ENCODE measurements at regions not wholly inside any gene's neighbourhood (a gene's known extent, or its start where the extent isn't known, plus 50 kb on each side); places are given as distances from the start of the nearest gene placed in this dataset.
"Not testable (repeated sequence)": the region's sequence is repeated elsewhere in the genome, so short reads cannot be mapped to it uniquely, and the experiment has no call there.

DNA sequence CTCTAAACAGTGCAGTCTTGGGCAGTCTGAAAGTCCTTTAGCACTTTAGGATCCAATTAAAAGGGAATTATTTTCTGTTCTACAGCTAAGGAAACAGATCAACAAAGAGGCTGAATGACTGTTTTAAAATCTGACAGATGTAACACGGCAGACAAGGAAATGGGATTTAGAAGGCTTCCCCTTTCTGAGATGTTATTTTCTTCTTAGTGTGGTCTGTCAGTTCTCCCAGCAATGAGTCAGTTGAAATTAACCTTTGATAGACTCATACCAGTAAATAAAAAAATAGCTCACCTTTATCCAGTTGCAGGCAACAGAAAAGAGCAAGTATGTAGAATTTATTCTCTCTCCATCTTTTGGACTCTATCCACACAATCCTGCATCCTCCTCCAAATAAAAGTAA, 98.1 kb downstream of the NEDD1 start:
- DNase-seq (ENCODE audit: low spot score), result no peak

DNA sequence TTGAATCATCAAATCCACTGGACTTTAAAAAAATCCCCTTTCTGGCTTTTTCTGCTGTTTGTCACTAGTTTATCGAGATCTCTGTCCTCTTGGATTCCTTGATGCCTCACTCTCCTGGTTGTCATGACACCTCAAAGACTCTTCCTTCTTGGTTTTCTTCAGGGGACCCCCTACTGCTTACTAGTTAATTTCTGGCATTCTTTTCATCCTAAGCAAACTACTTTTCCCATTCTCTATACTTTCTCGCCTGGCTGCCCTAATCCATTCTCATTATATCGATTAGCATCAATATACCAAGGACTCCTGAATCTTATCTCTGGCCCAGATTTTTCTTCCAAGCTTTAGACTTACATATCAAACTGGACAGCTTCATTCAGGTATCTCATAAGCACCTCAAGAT, 98.6 kb downstream of the NEDD1 start:
- DNase-seq (ENCODE audit: low spot score), result no peak

DNA sequence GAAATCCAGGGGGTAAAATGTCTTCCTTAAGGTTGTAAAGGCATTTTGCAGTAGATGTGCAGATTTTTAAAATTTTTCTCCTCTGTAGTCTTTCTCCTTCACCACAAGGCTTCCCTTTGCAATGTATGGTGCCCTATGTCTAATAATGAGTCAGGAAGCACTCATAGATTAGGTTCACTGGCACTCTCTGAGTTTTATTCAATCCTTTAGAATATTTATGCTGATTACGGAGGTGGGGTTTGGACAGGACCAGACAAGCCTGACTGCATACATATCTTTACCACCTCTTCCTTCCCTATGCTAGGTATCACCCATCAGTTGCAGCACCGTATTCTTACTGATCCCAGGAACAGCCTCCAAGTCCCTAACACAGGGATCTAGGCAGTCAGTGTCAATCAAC, 99.5 kb downstream of the NEDD1 start:
- no peak for DNase-seq (ENCODE audit: low spot score)

DNA sequence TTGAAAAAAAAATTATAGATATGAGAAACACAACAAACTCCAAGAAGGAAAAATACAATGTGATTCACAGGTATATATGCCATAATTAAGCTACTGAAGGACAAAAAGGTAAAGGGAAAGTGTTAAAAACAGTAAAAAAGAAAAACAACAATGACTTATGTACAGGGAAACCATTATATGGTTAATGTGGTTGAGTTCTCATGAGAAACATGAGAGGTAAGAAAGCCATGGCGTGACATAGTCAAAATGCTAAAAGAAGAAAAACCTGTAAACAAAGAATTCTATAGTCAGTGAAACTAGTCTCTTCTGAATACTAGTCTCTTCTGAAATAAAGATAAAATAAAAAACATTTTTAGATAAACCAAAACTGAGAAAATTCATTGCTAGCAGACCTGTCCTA, 109.1 kb downstream of the NEDD1 start:
- DNase-seq (ENCODE audit: low spot score), result no peak

DNA sequence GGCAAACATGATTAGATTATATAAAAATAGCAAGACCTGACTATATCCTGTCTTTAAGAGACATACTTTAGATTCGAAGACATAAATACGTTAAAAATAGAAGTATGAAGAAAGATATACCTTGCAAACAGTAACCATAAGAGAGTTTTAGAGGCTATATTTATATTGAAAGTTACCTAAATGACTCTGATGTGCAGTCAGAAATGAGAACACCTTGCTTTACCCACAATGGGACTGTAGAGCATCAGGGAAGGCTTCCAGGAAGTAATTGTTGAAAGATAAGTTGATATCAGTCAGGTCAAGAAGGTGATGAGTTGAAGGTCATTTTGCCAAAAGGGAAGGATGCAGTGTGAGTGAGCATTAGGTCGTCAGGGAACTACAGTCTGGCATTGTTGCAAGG, 110.2 kb downstream of the NEDD1 start:
- DNase-seq (ENCODE audit: low spot score), result no peak

DNA sequence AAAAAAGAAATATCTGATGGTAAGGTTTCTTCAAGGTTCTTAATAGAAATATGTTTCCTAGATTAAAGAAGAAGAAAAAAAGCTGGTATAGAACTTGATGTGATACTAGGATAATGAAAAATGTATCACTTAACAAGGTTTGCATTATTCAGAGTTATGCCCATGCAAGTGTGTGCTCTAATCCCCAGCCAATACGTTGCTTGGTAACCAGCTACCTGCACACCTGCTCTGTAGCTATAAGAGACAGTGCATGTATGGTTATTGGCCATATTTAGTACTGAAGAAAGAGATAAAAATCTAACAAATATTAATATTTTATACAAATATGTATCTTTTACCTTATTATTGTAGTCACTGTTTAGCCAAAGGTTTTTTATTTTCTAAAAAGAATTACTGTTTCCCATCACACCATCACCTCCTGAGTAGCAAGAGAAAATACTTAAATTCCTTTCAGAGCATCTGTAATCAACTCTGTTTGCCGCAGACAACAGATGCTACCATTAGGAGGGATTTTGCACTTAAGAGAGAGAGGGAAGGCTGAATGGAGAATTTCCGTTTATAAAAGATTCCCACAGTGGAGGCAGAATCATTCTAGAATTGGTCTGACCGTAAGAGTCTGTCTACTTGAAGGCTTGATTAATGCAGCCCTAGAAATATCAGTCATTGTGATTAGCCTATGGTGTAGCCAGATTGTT, 115.6 kb downstream of the NEDD1 start:
- no peak for DNase-seq (ENCODE audit: low spot score)

DNA sequence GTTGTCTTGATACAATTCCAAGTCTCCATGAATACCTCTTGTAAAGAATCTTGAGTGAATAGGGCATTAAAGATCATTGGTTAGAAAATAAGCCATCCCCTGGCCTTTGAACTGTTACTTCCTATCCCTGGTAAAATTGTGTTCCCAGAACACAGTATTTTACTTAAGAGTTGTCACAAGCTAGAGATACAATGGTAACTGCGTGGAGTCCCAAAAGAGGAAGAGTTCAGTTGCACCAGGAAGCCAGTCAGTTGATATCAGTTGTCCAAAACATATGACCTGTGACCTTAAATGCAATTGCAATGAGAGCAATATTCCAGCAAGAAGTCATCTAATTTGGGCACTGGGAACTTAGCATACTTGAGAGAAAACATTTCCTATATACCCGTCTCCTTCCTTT, 117.3 kb downstream of the NEDD1 start:
- no peak for DNase-seq (ENCODE audit: low spot score)

DNA sequence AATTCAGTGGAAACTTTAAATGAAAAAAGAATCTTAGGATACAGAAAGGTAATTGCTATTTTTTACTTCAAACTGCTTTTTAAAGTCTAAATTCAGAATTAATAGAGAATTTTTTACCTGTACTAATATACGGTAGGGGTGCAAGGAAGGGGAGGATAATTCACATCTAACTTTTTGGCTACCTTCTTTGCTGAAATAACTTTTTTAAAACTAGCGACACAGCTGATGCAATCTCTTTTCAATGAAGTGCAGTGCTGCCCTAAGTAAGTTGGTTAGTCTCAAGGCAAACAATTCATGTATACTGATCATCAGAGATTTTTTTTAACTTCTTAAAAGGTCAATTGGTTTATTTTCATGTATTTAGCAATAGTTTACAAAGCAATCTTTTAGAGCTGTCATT, 119.8 kb downstream of the NEDD1 start:
- no peak for DNase-seq (ENCODE audit: low spot score)

DNA sequence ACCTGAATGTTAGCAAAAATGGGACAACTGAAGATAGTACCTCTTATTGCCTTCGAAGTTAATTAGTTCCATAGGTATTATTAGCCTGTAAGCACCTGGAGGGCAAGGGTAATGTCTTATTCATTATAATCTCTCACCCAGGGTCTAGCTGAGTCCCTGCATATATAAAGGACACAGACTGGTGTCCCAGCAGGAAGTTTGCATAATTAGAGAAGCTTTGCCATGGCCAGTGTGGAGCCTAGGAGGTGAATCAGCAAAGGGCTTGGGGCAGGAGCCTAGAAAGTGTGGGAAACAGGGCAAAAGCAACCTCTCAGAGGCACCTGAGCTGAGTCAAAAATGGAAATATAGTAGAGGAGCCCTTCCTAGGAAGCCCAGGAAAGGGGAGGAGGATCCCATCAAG, 120.4 kb downstream of the NEDD1 start:
- DNase-seq (ENCODE audit: low spot score), result no peak

DNA sequence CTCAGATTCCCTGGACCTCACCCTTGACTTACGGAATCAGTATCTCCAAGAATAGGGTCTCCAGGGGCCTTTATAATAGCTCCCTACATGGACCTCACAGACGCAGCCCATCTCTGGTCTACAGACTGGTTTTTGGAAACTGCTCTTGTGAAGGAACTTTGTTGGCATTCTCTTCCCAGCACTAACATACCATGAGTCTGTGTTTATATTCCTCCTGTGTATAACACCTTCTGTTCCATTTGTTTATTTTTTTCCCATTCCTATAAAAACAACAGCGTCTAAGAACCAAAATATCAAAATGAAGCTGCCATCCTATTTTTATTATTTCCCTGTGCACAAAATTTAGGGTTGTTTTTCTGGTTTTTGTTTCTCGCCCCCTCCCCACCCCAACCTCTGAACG, 131.1 kb downstream of the NEDD1 start:
- no peak for DNase-seq (ENCODE audit: low spot score)

DNA sequence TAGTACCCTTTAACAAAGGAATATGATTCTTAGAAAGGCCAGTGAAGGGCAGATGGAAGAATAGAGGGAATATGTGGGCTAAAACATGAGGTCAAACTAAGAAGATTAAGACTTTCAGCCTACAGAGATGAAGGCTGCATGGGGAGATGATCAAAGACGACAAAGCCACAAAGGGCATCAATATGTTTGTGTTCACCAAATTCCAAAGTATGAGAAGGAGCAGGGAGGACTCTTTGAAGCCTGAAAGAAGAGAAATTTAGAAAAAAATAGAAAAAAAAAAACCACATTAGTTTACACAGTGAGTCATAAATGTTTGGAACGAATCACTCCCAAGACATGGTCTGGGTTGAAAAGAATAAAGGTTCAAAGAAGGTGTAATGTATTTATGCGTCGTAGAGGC, 131.8 kb downstream of the NEDD1 start:
- DNase-seq (ENCODE audit: low spot score), result no peak

DNA sequence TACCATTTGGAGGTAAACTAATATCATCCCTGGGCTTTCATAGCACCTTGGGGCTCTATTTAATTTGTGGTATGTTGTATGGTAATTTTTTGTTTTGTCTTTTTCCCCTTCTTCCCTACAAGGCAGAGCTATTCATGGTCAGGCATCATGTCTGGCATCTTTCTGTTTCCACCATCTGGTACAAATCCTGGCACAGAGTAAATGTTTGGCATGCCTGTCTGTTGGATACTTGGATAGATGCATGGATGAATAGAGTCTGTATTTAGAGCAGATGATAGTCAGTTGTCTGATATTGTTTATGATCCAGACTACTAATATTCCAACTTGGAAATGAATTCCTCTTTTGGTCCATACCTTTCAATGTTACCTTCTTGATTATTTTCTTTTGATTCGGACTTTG, 139.8 kb downstream of the NEDD1 start:
- no peak for DNase-seq (ENCODE audit: low spot score)

DNA sequence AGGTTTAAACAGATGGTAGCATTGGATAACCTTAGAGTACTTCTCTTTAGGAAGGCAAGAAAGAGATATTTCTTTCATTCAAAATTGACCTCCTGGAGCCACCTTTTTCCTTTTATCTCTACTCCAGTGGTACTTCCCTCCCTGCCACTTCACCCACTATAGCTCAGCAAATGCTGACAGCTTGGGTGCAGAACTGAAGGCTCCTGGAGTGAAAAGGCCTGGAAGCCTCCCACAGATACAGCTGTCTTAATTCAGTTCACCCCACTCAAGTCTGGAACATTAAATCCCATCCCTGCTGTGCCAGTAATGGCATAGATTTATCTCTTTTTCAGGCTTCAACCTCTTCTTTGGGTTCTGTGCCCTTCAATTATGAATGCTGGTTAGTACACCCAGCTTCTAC, 140.3 kb downstream of the NEDD1 start:
- no peak for DNase-seq (ENCODE audit: low spot score)

DNA sequence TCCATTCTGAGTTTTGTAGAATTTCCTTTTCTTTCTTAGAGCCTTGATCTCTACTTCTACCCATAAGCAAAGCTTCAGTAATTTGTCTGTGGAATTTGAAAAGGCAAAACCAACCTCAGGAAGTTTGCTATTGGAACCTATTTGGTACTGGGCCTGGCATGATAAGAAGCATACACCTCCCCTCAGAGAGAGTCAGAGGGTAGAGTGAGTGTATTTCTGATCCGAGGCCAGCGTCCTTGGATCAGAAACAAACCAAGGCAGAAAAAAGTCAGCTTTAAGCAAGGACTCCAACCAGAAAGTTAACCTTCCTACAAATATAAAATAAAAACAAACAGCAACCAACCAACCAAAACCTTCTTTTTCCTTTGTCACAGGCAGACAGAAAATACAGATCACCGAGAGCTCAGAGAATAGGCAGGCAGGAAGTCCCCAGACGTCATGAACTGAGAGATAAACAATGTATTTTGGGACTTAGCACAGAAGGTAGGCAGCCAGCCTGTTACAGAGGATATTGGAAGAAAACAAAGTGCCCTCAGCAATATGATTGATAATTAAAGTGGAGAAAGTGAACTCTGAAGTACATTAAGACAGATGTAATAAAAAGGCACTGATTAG, 141.5 kb downstream of the NEDD1 start:
- DNase-seq (ENCODE audit: low spot score), result no peak

DNA sequence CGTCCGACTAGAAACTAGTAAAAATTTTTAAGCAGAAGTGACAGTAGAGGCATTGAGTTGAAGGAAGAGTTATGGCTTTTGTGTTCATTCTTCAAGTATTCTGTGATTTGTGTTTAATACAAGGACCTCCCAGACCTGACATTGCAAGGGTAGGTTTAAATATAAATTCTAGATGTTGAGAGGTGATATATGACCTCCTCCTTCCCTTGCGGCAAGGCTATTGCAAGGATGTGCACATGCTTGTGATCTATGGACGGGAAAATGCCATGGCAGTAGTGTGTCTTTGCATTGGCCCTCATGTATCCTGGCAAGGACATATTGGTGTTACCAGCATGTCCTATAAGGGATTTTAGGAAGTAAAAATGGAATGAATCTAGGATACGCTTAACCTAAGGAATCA, 143.5 kb downstream of the NEDD1 start:
- no peak for DNase-seq (ENCODE audit: low spot score)

DNA sequence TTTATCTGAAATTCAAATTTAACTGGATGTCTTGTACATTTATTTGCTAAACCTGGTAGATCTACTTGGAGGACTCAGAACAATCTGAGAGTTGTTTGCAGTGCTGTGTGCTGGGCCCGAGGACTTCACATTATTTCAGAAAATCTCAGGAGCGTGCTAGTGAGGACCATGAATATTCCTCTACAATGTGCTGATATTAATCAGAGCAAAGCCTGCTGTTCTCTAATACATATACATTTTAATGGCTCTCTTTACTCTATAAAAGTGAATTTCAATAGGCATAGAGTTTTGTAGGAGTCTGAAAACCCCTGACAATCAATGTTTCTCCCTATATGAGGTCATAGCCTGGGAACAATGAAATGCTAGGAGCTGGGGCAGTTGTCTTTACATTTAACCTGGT, 144.3 kb downstream of the NEDD1 start:
- DNase-seq (ENCODE audit: low spot score), result no peak

DNA sequence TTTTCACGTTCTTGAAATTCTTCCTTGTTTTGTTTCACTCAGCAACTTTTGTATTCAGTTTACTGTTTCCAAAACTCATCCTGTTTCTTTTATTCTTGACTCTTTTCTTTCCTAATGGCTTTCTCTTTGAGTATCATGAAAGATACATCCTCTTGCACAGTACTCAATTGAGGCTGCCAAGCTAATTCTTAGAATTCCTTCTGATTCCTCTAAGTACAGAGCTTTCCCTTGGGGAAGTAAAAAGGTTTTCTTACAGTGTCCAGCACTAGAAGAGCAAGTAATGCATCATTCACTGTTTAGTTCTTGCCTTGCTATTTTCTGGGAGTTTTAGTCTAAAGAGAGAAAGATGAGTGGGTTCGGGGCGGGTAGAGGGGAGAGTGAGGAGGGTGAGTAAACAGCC, 154.1 kb downstream of the NEDD1 start:
- DNase-seq (ENCODE audit: low spot score), result no peak

DNA sequence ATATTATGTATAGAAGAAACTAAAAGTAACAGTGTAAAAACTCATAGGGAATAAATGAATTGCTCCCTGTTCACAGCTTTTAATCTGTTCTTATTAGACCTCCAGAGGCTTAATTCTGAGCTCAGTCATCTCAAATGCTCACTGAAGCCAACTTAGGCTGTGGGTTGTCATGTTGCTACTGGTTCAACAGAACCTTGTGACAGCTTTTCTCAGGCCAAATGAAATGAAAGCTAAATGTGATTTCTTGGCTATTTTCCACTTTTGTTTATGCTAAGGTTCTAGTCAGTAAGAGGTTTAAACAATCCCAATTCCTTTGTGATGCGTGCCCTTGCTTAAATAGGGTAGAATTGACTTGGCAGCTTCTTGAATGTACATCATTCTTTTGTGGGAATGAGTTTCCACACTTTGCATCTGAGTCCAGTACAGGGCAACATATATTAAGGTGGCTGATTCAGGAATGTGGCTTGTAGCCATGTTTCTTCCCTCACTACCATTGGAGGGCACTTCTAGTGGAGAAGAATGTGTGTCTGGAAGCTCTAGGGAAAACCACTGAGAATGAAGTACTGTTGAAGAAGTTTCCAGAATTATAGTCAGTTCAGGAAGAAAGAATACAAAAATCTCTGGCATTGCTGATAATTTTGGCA, 156.4 kb downstream of the NEDD1 start:
- DNase-seq (ENCODE audit: low spot score), result no peak

DNA sequence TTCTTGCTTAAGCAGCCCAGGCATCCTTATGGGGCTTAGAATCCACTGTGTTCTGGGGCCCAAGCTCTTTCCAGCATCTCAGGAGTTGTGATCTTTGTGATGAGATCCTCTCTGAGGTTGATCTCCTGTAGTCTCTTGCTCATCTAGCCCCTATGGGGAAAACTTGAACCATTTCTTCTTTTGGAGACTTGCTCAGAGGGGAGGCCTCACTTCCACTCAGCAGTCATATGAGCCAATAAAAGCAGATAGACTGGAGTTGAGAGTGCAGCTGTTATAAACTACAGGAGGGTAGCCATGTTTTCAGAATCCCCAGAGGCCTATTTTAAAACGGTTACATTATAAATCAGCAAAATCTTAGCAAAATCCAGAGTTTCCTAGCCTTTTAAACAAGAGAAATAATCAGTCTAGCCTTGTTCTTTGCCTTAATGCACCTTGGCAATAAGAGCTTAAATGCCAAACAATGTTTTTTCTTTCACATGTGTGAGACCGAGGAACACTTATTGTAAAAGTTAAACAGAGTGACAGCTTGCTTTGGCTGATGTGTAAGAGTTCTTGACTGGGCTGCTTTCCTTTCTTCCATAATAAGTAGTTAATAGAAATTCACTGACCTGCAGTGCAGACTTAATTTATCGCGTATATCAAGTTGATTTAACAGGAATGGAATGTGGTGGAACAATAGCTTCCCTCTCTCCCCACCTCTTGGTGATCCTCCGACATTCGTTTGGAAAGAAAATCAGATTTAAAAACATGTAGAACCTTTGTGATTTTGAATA, 168.3 kb downstream of the NEDD1 start:
- DNase-seq (ENCODE audit: low spot score), result peak; percentile 7

DNA sequence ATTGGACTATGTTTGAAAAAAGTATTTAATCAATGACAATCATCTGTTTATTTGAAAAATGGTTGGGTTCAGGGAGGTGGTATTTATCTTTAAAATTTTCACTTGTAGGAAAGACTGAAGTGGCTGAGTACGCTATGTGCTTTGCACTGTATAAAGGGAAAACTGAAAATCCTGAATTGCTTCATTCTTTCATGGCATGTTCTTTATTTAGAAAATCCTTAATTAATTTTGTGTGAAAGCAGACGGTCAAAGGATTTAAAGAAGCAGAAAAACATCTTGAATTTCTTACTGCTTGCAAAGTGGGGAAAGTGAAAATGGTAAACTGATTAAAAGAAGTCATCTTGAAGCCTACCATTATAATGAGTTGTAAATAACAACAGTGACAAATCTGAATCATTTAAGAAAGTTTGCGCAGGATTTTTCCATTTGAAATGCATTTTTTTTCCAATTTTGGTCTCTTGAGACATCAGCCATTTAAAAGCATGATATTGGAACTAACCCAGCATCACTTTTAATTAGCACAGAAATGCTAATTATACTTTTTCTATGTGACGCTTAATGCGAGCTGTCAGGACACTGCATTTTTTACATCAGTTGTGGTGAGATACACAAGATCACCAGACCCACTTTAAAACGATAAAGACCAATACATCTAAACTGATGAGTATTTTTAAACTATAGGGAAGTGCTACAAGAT, 169.0 kb downstream of the NEDD1 start:
- no peak for DNase-seq (ENCODE audit: low spot score)

DNA sequence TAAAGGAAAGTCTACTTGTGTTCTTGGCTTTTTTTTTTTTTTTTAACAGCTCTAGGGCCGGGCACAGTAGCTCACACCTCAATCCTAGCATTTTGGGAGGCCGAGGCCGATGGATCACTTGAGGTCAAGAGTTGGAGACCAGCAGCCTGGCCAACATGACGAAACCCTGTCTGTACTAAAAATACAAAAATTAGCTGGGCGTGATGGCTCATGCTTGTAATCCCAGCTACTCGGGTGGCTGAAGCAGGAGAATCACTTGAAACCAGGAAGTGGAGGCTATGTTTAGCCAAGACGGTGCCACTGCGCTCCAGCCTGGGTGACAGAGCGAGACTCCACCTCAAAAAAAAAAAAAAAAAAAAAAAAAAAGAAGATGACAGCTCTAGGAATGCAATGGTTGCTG, 169.9 kb downstream of the NEDD1 start:
- DNase-seq (ENCODE audit: low spot score), result not testable (repeated sequence)

DNA sequence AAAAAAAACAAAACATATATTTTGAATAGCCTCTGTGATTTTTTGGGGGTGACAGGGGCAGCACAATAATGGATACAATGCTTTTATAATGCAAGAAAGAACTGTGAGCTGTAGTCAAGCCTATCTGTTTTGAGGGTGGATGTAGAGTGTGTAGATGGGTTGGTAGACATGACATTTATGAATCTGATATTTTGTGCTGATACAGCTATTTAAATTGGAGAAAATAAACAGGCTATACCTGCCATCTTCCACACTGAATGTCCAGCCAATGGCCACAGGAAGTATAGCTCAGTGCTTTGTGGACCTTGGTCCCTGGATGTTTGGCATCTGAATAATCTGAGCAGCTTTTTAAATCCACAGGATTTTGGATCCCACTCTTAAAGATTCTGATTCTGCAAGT, 175.0 kb downstream of the NEDD1 start:
- DNase-seq (ENCODE audit: low spot score), result no peak

Measured in AG20443 (cell line).